IMR-90 (cell line): ENCODE measurements at regions not wholly inside any gene's neighbourhood (a gene's known extent, or its start where the extent isn't known, plus 50 kb on each side); places are given as distances from the start of the nearest gene placed in this dataset.

ENCODE experiments used
- ATAC-seq: fragments of 200-7000 bp; cut with Tn5 transposase; 2 replicates; pipeline ENCODE4 v1.9.1; 2020; ENCODE audit warnings: low read depth, mild to moderate bottlenecking, moderate library complexity
- BruUV-seq: library from RNA; stranded (reverse); fragments of 400-500 nt; replicated peaks from 2 replicates; lab custom pipeline; 2021; lab: Mats Ljungman, UMichigan
- CTCF ChIA-PET: fragments of 300-600 bp; formaldehyde crosslinking; extraction: SDS; loops from one replicate; lab custom pipeline; 2021; ENCODE audit warnings: antibody characterized with exemption; lab: Yijun Ruan, JAX
- POLR2A ChIA-PET: fragments of 300-600 bp; sonication (Branson Sonifier 250); formaldehyde crosslinking; loops from one replicate; lab custom pipeline; 2022; ENCODE audit warnings: antibody characterized with exemption; ENCODE audit not compliant: unreplicated experiment; lab: Charles Lee
- DNase-seq: peaks from one replicate; pipeline ENCODE4 v3.0.0; 2013
- H2AFZ ChIP-seq: replicated peaks from 2 replicates; pipeline ENCODE3; 2013; ENCODE audit warnings: low read length, mild to moderate bottlenecking; ENCODE audit not compliant: poor library complexity
- H2AK5ac ChIP-seq: 2 replicates; pipeline ENCODE4 v1.6.1; 2013; ENCODE audit warnings: low read depth, low read length, inconsistent platforms
- H2AK9ac ChIP-seq: replicated peaks from 2 replicates; pipeline ENCODE3; 2013; ENCODE audit warnings: mild to moderate bottlenecking, low read depth, low read length, moderate library complexity; ENCODE audit not compliant: poor library complexity
- H2BK120ac ChIP-seq: 2 replicates; pipeline ENCODE4 v1.6.1; 2013; ENCODE audit warnings: low read depth, low read length, inconsistent platforms
- H2BK15ac ChIP-seq: 3 replicates; pipeline ENCODE4 v1.6.1; 2013; ENCODE audit warnings: low read depth, low read length, inconsistent platforms
- H2BK20ac ChIP-seq: 2 replicates; pipeline ENCODE4 v1.6.1; 2013; ENCODE audit warnings: low read depth, mild to moderate bottlenecking, inconsistent platforms, low read length, moderate library complexity
- H2BK5ac ChIP-seq: 2 replicates; pipeline ENCODE4 v1.6.1; 2013; ENCODE audit warnings: mild to moderate bottlenecking, low read depth, low read length, inconsistent platforms; ENCODE audit not compliant: poor library complexity, severe bottlenecking
- H3K14ac ChIP-seq: replicated peaks from 2 replicates; pipeline ENCODE4 v1.6.1; 2013; ENCODE audit warnings: low read depth, low read length, inconsistent platforms
- H3K18ac ChIP-seq: 2 replicates; pipeline ENCODE4 v1.6.1; 2013; ENCODE audit warnings: low read depth, low read length, control low read depth
- H3K23ac ChIP-seq: 2 replicates; pipeline ENCODE4 v1.6.1; 2013; ENCODE audit warnings: low read depth, low read length, inconsistent platforms
- H3K27ac ChIP-seq: 2 replicates; pipeline ENCODE4 v1.5.1; 2013; ENCODE audit warnings: mild to moderate bottlenecking, control low read depth, low read length; ENCODE audit not compliant: insufficient read depth
- H3K27me3 ChIP-seq: 2 replicates; pipeline ENCODE4 v1.6.1; 2013; ENCODE audit warnings: low read length; ENCODE audit not compliant: control insufficient read depth, insufficient read depth
- H3K36me3 ChIP-seq: 2 replicates; pipeline ENCODE4 v1.6.1; 2013; ENCODE audit warnings: low read length, mixed read lengths; ENCODE audit not compliant: control insufficient read depth, insufficient read depth
- H3K4ac ChIP-seq: 2 replicates; pipeline ENCODE4 v1.6.1; 2013; ENCODE audit warnings: low read depth, low read length, inconsistent platforms
- H3K4me1 ChIP-seq: 2 replicates; pipeline ENCODE4 v1.6.1; 2013; ENCODE audit warnings: low read length, mixed read lengths; ENCODE audit not compliant: control insufficient read depth, insufficient read depth
- H3K4me2 ChIP-seq: 2 replicates; pipeline ENCODE4 v1.6.1; 2013; ENCODE audit warnings: low read depth, mild to moderate bottlenecking, control low read depth, low read length, moderate library complexity
- H3K4me3 ChIP-seq: 2 replicates; pipeline ENCODE4 v1.5.1; 2013; ENCODE audit warnings: low read depth, mild to moderate bottlenecking, control low read depth, low read length, moderate library complexity; ENCODE audit not compliant: insufficient read depth
- H3K56ac ChIP-seq: 2 replicates; pipeline ENCODE4 v1.6.1; 2013; ENCODE audit warnings: low read length, inconsistent platforms; ENCODE audit not compliant: insufficient read depth; ENCODE audit errors: extremely low read depth
- H3K79me1 ChIP-seq, 2 experiments: 2 replicates each; pipeline ENCODE4 v1.6.1; 2013; ENCODE audit warnings: low read length in 2 of 2, inconsistent platforms in 1 of 2, low read depth in 1 of 2
- H3K9ac ChIP-seq: 2 replicates; pipeline ENCODE4 v1.6.1; 2013; ENCODE audit warnings: low read depth, low read length, control low read depth
- H3K9me1 ChIP-seq: 2 replicates; pipeline ENCODE4 v1.6.1; 2013; ENCODE audit warnings: low read length, inconsistent platforms; ENCODE audit not compliant: insufficient read depth
- H3K9me3 ChIP-seq: 2 replicates; pipeline ENCODE4 v1.6.1; 2013; ENCODE audit warnings: low read length; ENCODE audit not compliant: control insufficient read depth, insufficient read depth
- H4K20me1 ChIP-seq: 2 replicates; pipeline ENCODE4 v1.6.1; 2013; ENCODE audit warnings: low read length, inconsistent platforms; ENCODE audit not compliant: insufficient read depth
- H4K5ac ChIP-seq: 2 replicates; pipeline ENCODE4 v1.6.1; 2013; ENCODE audit warnings: mild to moderate bottlenecking, low read depth, low read length, control low read depth
- H4K8ac ChIP-seq, 2 experiments: 2 replicates each; pipeline ENCODE4 v1.6.1; 2013; ENCODE audit warnings: low read depth in 2 of 2, low read length in 2 of 2, control low read depth in 1 of 2, inconsistent platforms in 1 of 2
- H4K91ac ChIP-seq: 2 replicates; pipeline ENCODE4 v1.6.1; 2013; ENCODE audit warnings: low read depth, low read length, inconsistent platforms; ENCODE audit not compliant: insufficient read depth
- BHLHE40 ChIP-seq: fragments of 150-350 bp; IDR thresholded peaks from 2 replicates; pipeline ENCODE4 v1.6.1; 2016; ENCODE audit warnings: mild to moderate bottlenecking, low read depth, low read length
- CEBPB ChIP-seq: IDR thresholded peaks from 2 replicates; pipeline ENCODE4 v1.6.1; 2012; ENCODE audit warnings: low read depth, low read length, improper control_type of control experiment
- FOS ChIP-seq: fragments of 150-350 bp; IDR thresholded peaks from 2 replicates; pipeline ENCODE4 v1.6.1; 2016; ENCODE audit warnings: low read depth, low read length
- MAZ ChIP-seq: IDR thresholded peaks from 2 replicates; pipeline ENCODE4 v1.6.1; 2012; ENCODE audit warnings: low read depth, mild to moderate bottlenecking, low read length, improper control_type of control experiment, moderate library complexity, borderline replicate concordance
- MXI1 ChIP-seq: IDR thresholded peaks from 2 replicates; pipeline ENCODE4 v1.6.1; 2012; ENCODE audit warnings: low read depth, mild to moderate bottlenecking, low read length, moderate library complexity, borderline replicate concordance
- POLR2A ChIP-seq: IDR thresholded peaks from 2 replicates; pipeline ENCODE4 v1.6.1; 2012; ENCODE audit warnings: mild to moderate bottlenecking, low read depth, low read length
- RAD21 ChIP-seq: IDR thresholded peaks from 2 replicates; pipeline ENCODE4 v1.6.1; 2012; ENCODE audit warnings: low read length, improper control_type of control experiment
- RCOR1 ChIP-seq: IDR thresholded peaks from 2 replicates; pipeline ENCODE4 v1.6.1; 2012; ENCODE audit warnings: mild to moderate bottlenecking, low read length, improper control_type of control experiment; ENCODE audit not compliant: insufficient replicate concordance
- RFX5 ChIP-seq: IDR thresholded peaks from 2 replicates; pipeline ENCODE4 v1.8.0; 2012; ENCODE audit warnings: low read depth, mild to moderate bottlenecking, low read length, moderate library complexity
- WGBS, 2 experiments: methylation state at CpG; one replicate each; pipeline versions ENCODE4 v1.1.5 to v1.1.7; 2013; ENCODE audit warnings: missing lambda C conversion rate in 2 of 2; ENCODE audit not compliant: insufficient read length in 1 of 2; ENCODE audit errors: extremely low coverage in 2 of 2; 5-methylcytosine and 5-hydroxymethylcytosine counted together
- dilution Hi-C: fragments of 300-500 bp; cut with HindIII; formaldehyde crosslinking; loops from one replicate; pipeline ENCODE4 v1.14.3; 2018; ENCODE audit warnings: low sequenced_read_pairs; ENCODE audit not compliant: unreplicated experiment
- in situ Hi-C: fragments of 300-500 bp; cut with MboI; formaldehyde crosslinking; loops from 3 replicates; pipeline ENCODE4 v1.14.3; 2019; ENCODE audit warnings: low sequenced_read_pairs, inconsistent platforms, mixed read lengths
- intact Hi-C: fragments of 100-400 bp; cut with micrococcal nuclease; formaldehyde crosslinking; loops from 2 replicates; pipeline ENCODE4 v1.10.0; 2022
- TF ChIP-seq, protein P1 (sequence below): conservative IDR thresholded peaks from 2 replicates; pipeline ENCODE4 v1.5.1; 2012; ENCODE audit warnings: mild to moderate bottlenecking, low read depth, low read length, improper control_type of control experiment

DNA sequence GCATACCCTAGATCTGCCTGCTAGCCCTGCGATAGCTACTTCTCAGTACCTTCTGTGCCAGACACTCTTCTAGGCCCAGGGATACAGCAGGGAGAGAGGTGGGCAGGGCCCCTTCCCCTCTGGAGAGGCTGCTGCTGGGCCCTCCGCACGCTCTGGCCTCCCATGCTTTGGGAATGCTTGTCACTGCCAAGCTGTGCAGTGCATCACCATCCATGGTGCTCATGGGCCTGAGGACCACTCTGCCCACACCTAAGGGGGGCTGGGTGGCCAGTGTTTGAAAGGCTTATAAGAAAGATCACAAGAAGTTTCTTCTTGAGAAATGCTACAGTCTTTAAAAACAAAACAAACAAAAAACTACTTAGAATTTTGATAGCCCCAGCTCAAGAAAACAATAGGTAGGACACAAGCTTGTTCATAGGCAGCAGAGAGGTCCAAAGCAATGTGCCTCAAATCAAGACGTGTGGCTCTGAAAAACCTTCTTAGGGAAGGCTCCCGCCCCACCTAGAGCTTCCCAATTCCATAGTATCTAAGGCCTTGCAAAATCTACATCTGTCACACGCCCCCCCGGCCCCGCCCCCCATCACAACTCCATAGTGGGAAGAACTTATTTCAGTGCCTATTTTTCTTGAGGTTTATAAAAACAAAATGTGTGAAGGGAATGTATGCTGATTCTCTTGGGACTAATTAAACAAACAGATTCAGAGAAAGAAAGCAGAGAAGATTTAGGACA lies 145.8 kb downstream of the TM9SF2 start:
- Histone ChIP-seq H2BK5ac (no peak overlapping the region), H2BK15ac (no peak overlapping the region), H2BK20ac (no peak overlapping the region), H3K18ac (no peak overlapping the region), H2AFZ (no peak overlapping the region), H3K4me1 (no peaks in the 10 kb centered on the region), H2AK9ac (no peak overlapping the region), H3K9ac (no peak overlapping the region), H3K79me1 (no peaks in the 10 kb centered on the region), H3K9me3 (no peaks in the 10 kb centered on the region), H4K91ac (no peak overlapping the region), H2BK120ac (no peak overlapping the region), H4K20me1 (no peaks in the 10 kb centered on the region), H3K14ac (no peak overlapping the region), H3K36me3 (no peaks in the 10 kb centered on the region), H3K27ac (no peak overlapping the region), H4K8ac (no peak overlapping the region), H3K23ac (no peak overlapping the region), H4K5ac (no peak overlapping the region), H2AK5ac (no peak overlapping the region), H3K4ac (no peak overlapping the region), H3K56ac (no peak overlapping the region), H3K9me1 (no peaks in the 10 kb centered on the region), H3K4me2 (no peak overlapping the region), H3K4me3 (no peak overlapping the region), H3K27me3 (peaks cover 14% of the 10 kb centered on the region)
- WGBS, 2 experiments = no CpG with 5 or more reads among the region's 8 CpGs
- ChIA-PET POLR2A (no interaction called here), CTCF (interaction anchor here (1.8 kb wide), 1 partner anchor 9 kb away, joined by 7 read pairs; no protein-coding TSS in a partner anchor)
- dilution Hi-C loops = no loop called here
- BruUV-seq = no TSS peak
- TF ChIP-seq POLR2A = no peak
- TF ChIP-seq RAD21 = no peak
- no peak for TF ChIP-seq FOS
- no peak for TF ChIP-seq RFX5
- TF ChIP-seq MAZ = no peak
- TF ChIP-seq CEBPB = no peak
- no peak for TF ChIP-seq BHLHE40
- no peak for TF ChIP-seq RCOR1
- TF ChIP-seq, protein P1, sequence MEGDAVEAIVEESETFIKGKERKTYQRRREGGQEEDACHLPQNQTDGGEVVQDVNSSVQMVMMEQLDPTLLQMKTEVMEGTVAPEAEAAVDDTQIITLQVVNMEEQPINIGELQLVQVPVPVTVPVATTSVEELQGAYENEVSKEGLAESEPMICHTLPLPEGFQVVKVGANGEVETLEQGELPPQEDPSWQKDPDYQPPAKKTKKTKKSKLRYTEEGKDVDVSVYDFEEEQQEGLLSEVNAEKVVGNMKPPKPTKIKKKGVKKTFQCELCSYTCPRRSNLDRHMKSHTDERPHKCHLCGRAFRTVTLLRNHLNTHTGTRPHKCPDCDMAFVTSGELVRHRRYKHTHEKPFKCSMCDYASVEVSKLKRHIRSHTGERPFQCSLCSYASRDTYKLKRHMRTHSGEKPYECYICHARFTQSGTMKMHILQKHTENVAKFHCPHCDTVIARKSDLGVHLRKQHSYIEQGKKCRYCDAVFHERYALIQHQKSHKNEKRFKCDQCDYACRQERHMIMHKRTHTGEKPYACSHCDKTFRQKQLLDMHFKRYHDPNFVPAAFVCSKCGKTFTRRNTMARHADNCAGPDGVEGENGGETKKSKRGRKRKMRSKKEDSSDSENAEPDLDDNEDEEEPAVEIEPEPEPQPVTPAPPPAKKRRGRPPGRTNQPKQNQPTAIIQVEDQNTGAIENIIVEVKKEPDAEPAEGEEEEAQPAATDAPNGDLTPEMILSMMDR = no peak
- no peak for TF ChIP-seq MXI1
- intact Hi-C loops = no loop called here
- in situ Hi-C loops = no loop called here
- ATAC-seq = no peak
- no peak for DNase-seq
